Limb (tissue), 2 donors: ENCODE measurements at regions not wholly inside any gene's neighbourhood (a gene's known extent, or its start where the extent isn't known, plus 50 kb on each side); places are given as distances from the start of the nearest gene placed in this dataset.
"Not testable (repeated sequence)": the region's sequence is repeated elsewhere in the genome, so short reads cannot be mapped to it uniquely, and the experiment has no call there.

Experiments used
- DNase-seq, 2 donors: peaks; one replicate each; pipeline ENCODE4 v3.0.0-alpha.2; 2016; ENCODE audit errors: extremely low spot score in 2 of 2

- no peak for DNase-seq
Measured at GRCh38 chr4:63080934-63081333, 1328.3 kb downstream of the TECRL start.

GRCh38 chr4:63063760-63064159, 1345.5 kb downstream of the TECRL start:
- DNase-seq, result no peak

GRCh38 chr4:63062891-63063290, 1346.4 kb downstream of the TECRL start:
- not testable (repeated sequence) for DNase-seq

- no peak for DNase-seq
Measured at GRCh38 chr4:63049726-63050125, 1359.5 kb downstream of the TECRL start.

- DNase-seq, result no peak
Measured at GRCh38 chr4:63049278-63049677, 1360.0 kb downstream of the TECRL start.

- DNase-seq, result no peak
Measured at GRCh38 chr4:63036159-63036866, 1372.9 kb downstream of the TECRL start.

GRCh38 chr4:63029380-63029779, 1379.9 kb downstream of the TECRL start:
- no peak for DNase-seq

GRCh38 chr4:63020661-63021060, 1388.6 kb downstream of the TECRL start:
- DNase-seq, result no peak

GRCh38 chr4:63017300-63017699, 1392.0 kb downstream of the TECRL start:
- DNase-seq, result no peak

GRCh38 chr4:62970846-62971245, 1438.4 kb downstream of the TECRL start:
- DNase-seq, result no peak

GRCh38 chr4:62960415-62960814, 1448.8 kb downstream of the TECRL start:
- DNase-seq, result no peak

- no peak for DNase-seq
Measured at GRCh38 chr4:62953752-62954151, 1455.5 kb downstream of the TECRL start.

GRCh38 chr4:62952366-62952765, 1456.9 kb downstream of the TECRL start:
- no peak for DNase-seq

GRCh38 chr4:62948108-62948507, 1461.1 kb downstream of the TECRL start:
- no peak for DNase-seq

GRCh38 chr4:62940229-62940628, 1469.0 kb downstream of the TECRL start:
- DNase-seq, result no peak

- no peak for DNase-seq
Measured at GRCh38 chr4:62930884-62931283, 1478.4 kb downstream of the TECRL start.

GRCh38 chr4:62928483-62928882, 1480.8 kb downstream of the TECRL start:
- no peak for DNase-seq

- DNase-seq, result no peak
Measured at GRCh38 chr4:62927574-62927973, 1481.7 kb downstream of the TECRL start.

- DNase-seq, result no peak
Measured at GRCh38 chr4:62923783-62924182, 1485.5 kb downstream of the TECRL start.

GRCh38 chr4:62917649-62918048, 1491.6 kb downstream of the TECRL start:
- no peak for DNase-seq

- no peak for DNase-seq
Measured at GRCh38 chr4:62914758-62915157, 1494.5 kb downstream of the TECRL start.

- no peak for DNase-seq
Measured at GRCh38 chr4:62913065-62913464, 1496.2 kb downstream of the TECRL start.

GRCh38 chr4:62912531-62912930, 1496.7 kb downstream of the TECRL start:
- DNase-seq, result no peak

- no peak for DNase-seq
Measured at GRCh38 chr4:62909238-62909637, 1500.0 kb downstream of the TECRL start.
